HG02852 (cell line): ENCODE measurements at regions not wholly inside any gene's neighbourhood (a gene's known extent, or its start where the extent isn't known, plus 50 kb on each side); places are given as distances from the start of the nearest gene placed in this dataset.

Experiments
- ATAC-seq: cut with Tn5 transposase; IDR thresholded peaks from one replicate; pipeline ENCODE4 v1.9.1; 2021; ENCODE audit warnings: mild to moderate bottlenecking, moderate library complexity; ENCODE audit not compliant: unreplicated experiment

- no peak for ATAC-seq
Observed at GRCh38 chr3:8446845-8447244, 54.8 kb upstream of the LMCD1 start.

GRCh38 chr3:8450618-8451017, 51.0 kb upstream of the LMCD1 start:
- ATAC-seq, result no peak

GRCh38 chr3:8451696-8452095, 49.9 kb upstream of the LMCD1 start:
- ATAC-seq, result no peak
